ENCODE measurements at regions not wholly inside any gene's neighbourhood (a gene's known extent, or its start where the extent isn't known, plus 50 kb on each side); places are given as distances from the start of the nearest gene placed in this dataset.

DNA sequence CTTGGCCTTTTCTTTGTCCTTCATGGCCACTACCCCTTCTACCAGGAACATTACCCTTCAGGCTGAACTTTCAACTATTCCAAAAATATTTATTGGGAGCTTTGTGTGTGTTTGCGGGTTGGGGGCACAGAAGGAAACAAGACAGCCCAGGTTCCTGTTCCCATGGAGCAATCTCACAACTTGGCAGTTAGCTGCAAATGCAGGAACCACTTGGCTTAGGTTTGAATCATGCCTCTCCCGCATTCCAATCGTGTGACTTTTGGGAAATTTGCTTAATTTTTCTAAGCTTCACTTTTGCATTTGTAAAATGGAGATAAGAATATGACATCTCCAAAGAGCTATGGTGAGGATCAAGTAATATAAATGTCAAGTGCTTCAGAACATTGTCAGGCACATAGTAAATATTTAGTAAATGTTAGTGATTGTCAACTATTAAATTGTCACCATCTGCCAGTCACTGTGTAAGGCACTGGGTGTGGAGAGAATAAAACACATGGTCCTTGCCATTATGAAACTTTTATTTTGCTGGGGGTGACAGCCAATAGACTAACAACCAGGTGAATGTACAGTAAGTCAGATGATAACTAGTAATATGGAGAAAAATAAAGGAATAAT, 277.1 kb downstream of the SNX13 start:
- TF ChIP-seq POLR2A (IDR thresholded peaks at IDR 0.05): no peak
- TF ChIP-seq, protein P1, sequence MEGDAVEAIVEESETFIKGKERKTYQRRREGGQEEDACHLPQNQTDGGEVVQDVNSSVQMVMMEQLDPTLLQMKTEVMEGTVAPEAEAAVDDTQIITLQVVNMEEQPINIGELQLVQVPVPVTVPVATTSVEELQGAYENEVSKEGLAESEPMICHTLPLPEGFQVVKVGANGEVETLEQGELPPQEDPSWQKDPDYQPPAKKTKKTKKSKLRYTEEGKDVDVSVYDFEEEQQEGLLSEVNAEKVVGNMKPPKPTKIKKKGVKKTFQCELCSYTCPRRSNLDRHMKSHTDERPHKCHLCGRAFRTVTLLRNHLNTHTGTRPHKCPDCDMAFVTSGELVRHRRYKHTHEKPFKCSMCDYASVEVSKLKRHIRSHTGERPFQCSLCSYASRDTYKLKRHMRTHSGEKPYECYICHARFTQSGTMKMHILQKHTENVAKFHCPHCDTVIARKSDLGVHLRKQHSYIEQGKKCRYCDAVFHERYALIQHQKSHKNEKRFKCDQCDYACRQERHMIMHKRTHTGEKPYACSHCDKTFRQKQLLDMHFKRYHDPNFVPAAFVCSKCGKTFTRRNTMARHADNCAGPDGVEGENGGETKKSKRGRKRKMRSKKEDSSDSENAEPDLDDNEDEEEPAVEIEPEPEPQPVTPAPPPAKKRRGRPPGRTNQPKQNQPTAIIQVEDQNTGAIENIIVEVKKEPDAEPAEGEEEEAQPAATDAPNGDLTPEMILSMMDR (IDR thresholded peaks at IDR 0.05): no peak
